ENCODE measurements at regions not wholly inside any gene's neighbourhood (a gene's known extent, or its start where the extent isn't known, plus 50 kb on each side); places are given as distances from the start of the nearest gene placed in this dataset.
A peak's percentile ranks its signal among the peaks of the same experiment; 100 is the strongest.

- peak; percentile 39 for ATAC-seq
Observed at GRCh38 chr1:201774224-201774982, 54.6 kb upstream of the IPO9 start.

GRCh38 chr1:201774983-201775344 lies 54.0 kb upstream of the IPO9 start:
- ATAC-seq, result no peak

GRCh38 chr1:201775380-201775779 lies 53.6 kb upstream of the IPO9 start:
- no peak for ATAC-seq

- ATAC-seq, result no peak
Observed at GRCh38 chr1:201778279-201779065, 50.5 kb upstream of the IPO9 start.

Measured in esophagus mucosa (tissue), 1 donor.